HEK293 (cell line): ENCODE measurements at regions not wholly inside any gene's neighbourhood (a gene's known extent, or its start where the extent isn't known, plus 50 kb on each side); places are given as distances from the start of the nearest gene placed in this dataset.

Experiments
- CTCF ChIA-PET: fragments of 350-600 bp; formaldehyde crosslinking; extraction: SDS; loops from one replicate; lab custom pipeline; 2021; ENCODE audit warnings: antibody characterized with exemption; lab: Yijun Ruan, JAX
- POLR2A ChIA-PET: fragments of 300-600 bp; formaldehyde crosslinking; extraction: SDS; loops from one replicate; lab custom pipeline; 2020; ENCODE audit warnings: antibody characterized with exemption, inconsistent platforms; lab: Yijun Ruan, JAX
- H3K27ac ChIP-seq: fragments of 200-500 bp; sonication (Bioruptor generic); 2 replicates; pipeline ENCODE4 v1.5.1; 2014; ENCODE audit warnings: low read depth, low read length, control low read depth, inconsistent platforms; ENCODE audit errors: extremely low read depth
- H3K36me3 ChIP-seq, 2 experiments: fragments of 200-500 bp in 1 of 2; sonication (Bioruptor generic) in 1 of 2; 1 replicate in 1 of 2; 2 replicates in 1 of 2; pipeline ENCODE4 v1.5.1; 2014 to 2017; ENCODE audit warnings: inconsistent platforms in 2 of 2, low read length in 2 of 2; ENCODE audit not compliant: control insufficient read depth in 2 of 2, insufficient read depth in 1 of 2
- H3K4me1 ChIP-seq: fragments of 200-500 bp; sonication (Bioruptor generic); 2 replicates; pipeline ENCODE4 v1.5.1; 2014; ENCODE audit warnings: mild to moderate bottlenecking, low read length, inconsistent platforms; ENCODE audit not compliant: control insufficient read depth, insufficient read depth
- H3K4me3 ChIP-seq: 2 replicates; pipeline ENCODE4 v1.5.1; 2011; ENCODE audit warnings: low read depth, mild to moderate bottlenecking, control low read depth, low read length, moderate library complexity
- H3K9me3 ChIP-seq: fragments of 200-500 bp; sonication (Bioruptor generic); 2 replicates; pipeline ENCODE4 v1.5.1; 2014; ENCODE audit warnings: low read depth, low read length, inconsistent platforms; ENCODE audit not compliant: control insufficient read depth, insufficient read depth
- BCL11A ChIP-seq: fragments of 450-650 bp; formaldehyde crosslinking; IDR thresholded peaks from 2 replicates; pipeline ENCODE4 v1.5.1; 2016; ENCODE audit warnings: low read depth, missing biosample characterization, missing genetic modification characterization
- KLF10 ChIP-seq: fragments of 450-650 bp; IDR thresholded peaks from 2 replicates; pipeline ENCODE4 v1.5.1; 2018; ENCODE audit warnings: missing biosample characterization, mild to moderate bottlenecking, missing genetic modification characterization
- KLF9 ChIP-seq: fragments of 450-650 bp; formaldehyde crosslinking; IDR thresholded peaks from 2 replicates; pipeline ENCODE4 v1.5.1; 2016; ENCODE audit warnings: missing biosample characterization, missing genetic modification characterization, low read depth
- MEIS1 ChIP-seq: sonication (generic); formaldehyde crosslinking; IDR thresholded peaks from 2 replicates; pipeline ENCODE4 v1.8.1; 2022; ENCODE audit warnings: missing genetic modification reagents, mild to moderate bottlenecking, borderline replicate concordance
- PRDM1 ChIP-seq: fragments of 450-650 bp; formaldehyde crosslinking; IDR thresholded peaks from 2 replicates; pipeline ENCODE4; 2016; ENCODE audit warnings: missing biosample characterization, missing genetic modification characterization
- SETDB1 ChIP-seq: IDR thresholded peaks from one replicate; pipeline ENCODE4 v1.6.1; 2017; ENCODE audit warnings: mild to moderate bottlenecking, low read length, moderate library complexity, mixed read lengths; ENCODE audit not compliant: insufficient read length
- ZBTB48 ChIP-seq: fragments of 450-650 bp; formaldehyde crosslinking; IDR thresholded peaks from 2 replicates; pipeline ENCODE4 v1.5.1; 2016; ENCODE audit warnings: missing biosample characterization, missing genetic modification characterization
- ZNF132 ChIP-seq: fragments of 450-650 bp; formaldehyde crosslinking; IDR thresholded peaks from 2 replicates; pipeline ENCODE4 v1.5.1; 2017; ENCODE audit warnings: missing biosample characterization, missing genetic modification characterization, borderline replicate concordance
- ZNF133 ChIP-seq: fragments of 450-650 bp; formaldehyde crosslinking; IDR thresholded peaks from 2 replicates; pipeline ENCODE4 v1.5.1; 2016; ENCODE audit warnings: missing biosample characterization, missing genetic modification characterization
- ZNF138 ChIP-seq: fragments of 450-650 bp; formaldehyde crosslinking; IDR thresholded peaks from 2 replicates; pipeline ENCODE4 v1.5.1; 2016; ENCODE audit warnings: missing biosample characterization, missing genetic modification characterization, borderline replicate concordance
- ZNF148 ChIP-seq: fragments of 450-650 bp; formaldehyde crosslinking; IDR thresholded peaks from 2 replicates; pipeline ENCODE4 v1.5.0; 2017; ENCODE audit warnings: missing biosample characterization, missing genetic modification characterization, borderline replicate concordance
- ZNF155 ChIP-seq: fragments of 450-650 bp; formaldehyde crosslinking; IDR thresholded peaks from 2 replicates; pipeline ENCODE4 v1.5.1; 2016; ENCODE audit warnings: missing biosample characterization, missing genetic modification characterization
- ZNF157 ChIP-seq: fragments of 450-650 bp; formaldehyde crosslinking; IDR thresholded peaks from 2 replicates; pipeline ENCODE4 v1.5.1; 2016; ENCODE audit warnings: missing biosample characterization, missing genetic modification characterization
- ZNF366 ChIP-seq: fragments of 450-650 bp; formaldehyde crosslinking; conservative IDR thresholded peaks from 2 replicates; pipeline ENCODE4 v1.5.1; 2016; ENCODE audit warnings: missing biosample characterization, missing genetic modification characterization
- ZNF37A ChIP-seq: fragments of 450-650 bp; IDR thresholded peaks from 2 replicates; pipeline ENCODE4 v1.5.1; 2018; ENCODE audit warnings: missing biosample characterization, missing genetic modification characterization
- ZNF473 ChIP-seq: fragments of 450-650 bp; formaldehyde crosslinking; IDR thresholded peaks from 2 replicates; pipeline ENCODE4 v1.5.1; 2017; ENCODE audit warnings: missing biosample characterization, missing genetic modification characterization
- ZNF658 ChIP-seq: fragments of 450-650 bp; formaldehyde crosslinking; IDR thresholded peaks from 2 replicates; pipeline ENCODE4; 2016; ENCODE audit warnings: missing biosample characterization, missing genetic modification characterization
- ZNF791 ChIP-seq: fragments of 450-650 bp; formaldehyde crosslinking; IDR thresholded peaks from 2 replicates; pipeline ENCODE4 v1.5.1; 2016; ENCODE audit warnings: missing biosample characterization, missing genetic modification characterization
- ZNF792 ChIP-seq: fragments of 450-650 bp; formaldehyde crosslinking; IDR thresholded peaks from 2 replicates; pipeline ENCODE4 v1.5.1; 2016; ENCODE audit warnings: missing biosample characterization, missing genetic modification characterization
- ZNF837 ChIP-seq: fragments of 450-650 bp; formaldehyde crosslinking; IDR thresholded peaks from 2 replicates; pipeline ENCODE4 v1.5.1; 2016; ENCODE audit warnings: missing biosample characterization, missing genetic modification characterization
- ZNF843 ChIP-seq: fragments of 450-650 bp; formaldehyde crosslinking; IDR thresholded peaks from 2 replicates; pipeline ENCODE4 v1.5.1; 2016; ENCODE audit warnings: missing biosample characterization, missing genetic modification characterization
- ZSCAN30 ChIP-seq: fragments of 450-650 bp; IDR thresholded peaks from 2 replicates; pipeline ENCODE4 v1.5.1; 2018; ENCODE audit warnings: missing biosample characterization, mild to moderate bottlenecking, missing genetic modification characterization, moderate library complexity
- TF ChIP-seq, protein P1 (sequence below): fragments of 450-650 bp; formaldehyde crosslinking; IDR thresholded peaks from 2 replicates; pipeline ENCODE4 v1.5.1; 2016; ENCODE audit warnings: missing biosample characterization, missing genetic modification characterization, low read depth
- TF ChIP-seq, protein P2 (sequence below): fragments of 450-650 bp; IDR thresholded peaks from 2 replicates; pipeline ENCODE4 v1.5.1; 2018; ENCODE audit warnings: missing biosample characterization, missing genetic modification characterization
- TF ChIP-seq, protein P3 (sequence below): fragments of 450-650 bp; formaldehyde crosslinking; IDR thresholded peaks from 2 replicates; pipeline ENCODE4 v1.5.1; 2016; ENCODE audit warnings: missing biosample characterization, missing genetic modification characterization

GRCh38 chr10:106320078-106320477 lies 844.4 kb downstream of the SORCS1 start (continued):
- TF ChIP-seq ZNF148 (tag by site-specific recombination) = no peak
- TF ChIP-seq, protein P1, sequence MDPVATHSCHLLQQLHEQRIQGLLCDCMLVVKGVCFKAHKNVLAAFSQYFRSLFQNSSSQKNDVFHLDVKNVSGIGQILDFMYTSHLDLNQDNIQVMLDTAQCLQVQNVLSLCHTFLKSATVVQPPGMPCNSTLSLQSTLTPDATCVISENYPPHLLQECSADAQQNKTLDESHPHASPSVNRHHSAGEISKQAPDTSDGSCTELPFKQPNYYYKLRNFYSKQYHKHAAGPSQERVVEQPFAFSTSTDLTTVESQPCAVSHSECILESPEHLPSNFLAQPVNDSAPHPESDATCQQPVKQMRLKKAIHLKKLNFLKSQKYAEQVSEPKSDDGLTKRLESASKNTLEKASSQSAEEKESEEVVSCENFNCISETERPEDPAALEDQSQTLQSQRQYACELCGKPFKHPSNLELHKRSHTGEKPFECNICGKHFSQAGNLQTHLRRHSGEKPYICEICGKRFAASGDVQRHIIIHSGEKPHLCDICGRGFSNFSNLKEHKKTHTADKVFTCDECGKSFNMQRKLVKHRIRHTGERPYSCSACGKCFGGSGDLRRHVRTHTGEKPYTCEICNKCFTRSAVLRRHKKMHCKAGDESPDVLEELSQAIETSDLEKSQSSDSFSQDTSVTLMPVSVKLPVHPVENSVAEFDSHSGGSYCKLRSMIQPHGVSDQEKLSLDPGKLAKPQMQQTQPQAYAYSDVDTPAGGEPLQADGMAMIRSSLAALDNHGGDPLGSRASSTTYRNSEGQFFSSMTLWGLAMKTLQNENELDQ (tag by site-specific recombination) = no peak
- TF ChIP-seq ZNF837 (tag by site-specific recombination) = no peak
- TF ChIP-seq ZNF658 (tag by site-specific recombination) = no peak
- TF ChIP-seq ZBTB48 = no peak
- no peak for TF ChIP-seq KLF10

GRCh38 chr10:106317554-106317953 lies 847.0 kb downstream of the SORCS1 start:
- Histone ChIP-seq H3K27ac (no peak overlapping the region), H3K36me3 (no peaks in the 10 kb centered on the region), H3K4me3 (no peak overlapping the region), H3K4me1 (no peaks in the 10 kb centered on the region), H3K9me3 (no peaks in the 10 kb centered on the region)
- TF ChIP-seq KLF9 (tag by site-specific recombination) = no peak
- no peak for TF ChIP-seq ZNF133 (tag by site-specific recombination)
- no peak for TF ChIP-seq ZNF473 (tag by site-specific recombination)
- no peak for TF ChIP-seq BCL11A
- TF ChIP-seq ZNF843 (tag by site-specific recombination) = no peak
- no peak for TF ChIP-seq SETDB1
- TF ChIP-seq ZNF157 = no peak
- TF ChIP-seq ZNF37A (tag by site-specific recombination) = no peak
- no peak for TF ChIP-seq ZNF155 (tag by site-specific recombination)
- TF ChIP-seq ZNF792 (tag by site-specific recombination) = no peak
- TF ChIP-seq ZNF791 (tag by site-specific recombination) = no peak
- TF ChIP-seq MEIS1 (CRISPR knock-in tag) = no peak
- TF ChIP-seq, protein P2, sequence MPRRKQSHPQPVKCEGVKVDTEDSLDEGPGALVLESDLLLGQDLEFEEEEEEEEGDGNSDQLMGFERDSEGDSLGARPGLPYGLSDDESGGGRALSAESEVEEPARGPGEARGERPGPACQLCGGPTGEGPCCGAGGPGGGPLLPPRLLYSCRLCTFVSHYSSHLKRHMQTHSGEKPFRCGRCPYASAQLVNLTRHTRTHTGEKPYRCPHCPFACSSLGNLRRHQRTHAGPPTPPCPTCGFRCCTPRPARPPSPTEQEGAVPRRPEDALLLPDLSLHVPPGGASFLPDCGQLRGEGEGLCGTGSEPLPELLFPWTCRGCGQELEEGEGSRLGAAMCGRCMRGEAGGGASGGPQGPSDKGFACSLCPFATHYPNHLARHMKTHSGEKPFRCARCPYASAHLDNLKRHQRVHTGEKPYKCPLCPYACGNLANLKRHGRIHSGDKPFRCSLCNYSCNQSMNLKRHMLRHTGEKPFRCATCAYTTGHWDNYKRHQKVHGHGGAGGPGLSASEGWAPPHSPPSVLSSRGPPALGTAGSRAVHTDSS (tag by site-specific recombination) = no peak
- no peak for TF ChIP-seq ZNF366 (tag by site-specific recombination)
- TF ChIP-seq, protein P3, sequence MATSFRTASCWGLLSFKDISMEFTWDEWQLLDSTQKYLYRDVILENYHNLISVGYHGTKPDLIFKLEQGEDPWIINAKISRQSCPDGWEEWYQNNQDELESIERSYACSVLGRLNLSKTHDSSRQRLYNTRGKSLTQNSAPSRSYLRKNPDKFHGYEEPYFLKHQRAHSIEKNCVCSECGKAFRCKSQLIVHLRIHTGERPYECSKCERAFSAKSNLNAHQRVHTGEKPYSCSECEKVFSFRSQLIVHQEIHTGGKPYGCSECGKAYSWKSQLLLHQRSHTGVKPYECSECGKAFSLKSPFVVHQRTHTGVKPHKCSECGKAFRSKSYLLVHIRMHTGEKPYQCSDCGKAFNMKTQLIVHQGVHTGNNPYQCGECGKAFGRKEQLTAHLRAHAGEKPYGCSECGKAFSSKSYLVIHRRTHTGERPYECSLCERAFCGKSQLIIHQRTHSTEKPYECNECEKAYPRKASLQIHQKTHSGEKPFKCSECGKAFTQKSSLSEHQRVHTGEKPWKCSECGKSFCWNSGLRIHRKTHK (tag by site-specific recombination) = no peak
- TF ChIP-seq ZNF132 (tag by site-specific recombination) = no peak
- TF ChIP-seq PRDM1 (tag by site-specific recombination) = no peak
- no peak for TF ChIP-seq ZNF138 (tag by site-specific recombination)
- no peak for TF ChIP-seq ZSCAN30 (tag by site-specific recombination)
- CTCF ChIA-PET = no interaction called here
- POLR2A ChIA-PET = no interaction called here
